IPS DF 6.9 (cell line): ENCODE measurements at regions not wholly inside any gene's neighbourhood (a gene's known extent, or its start where the extent isn't known, plus 50 kb on each side); places are given as distances from the start of the nearest gene placed in this dataset.

Experiments used
- DNase-seq: peaks from one replicate; pipeline ENCODE4 v3.0.0-alpha.2; 2013; ENCODE audit warnings: low read depth, low spot score
- H3K27ac ChIP-seq: one replicate; pipeline ENCODE4 v1.5.1; 2013; ENCODE audit warnings: low read length, control low read depth
- H3K27me3 ChIP-seq: 2 replicates; pipeline ENCODE4 v1.6.1; 2013; ENCODE audit warnings: mild to moderate bottlenecking, low read length; ENCODE audit not compliant: control insufficient read depth, insufficient read depth
- H3K36me3 ChIP-seq: 2 replicates; pipeline ENCODE4 v1.6.1; 2013; ENCODE audit warnings: low read length; ENCODE audit not compliant: control insufficient read depth, insufficient read depth
- H3K4me1 ChIP-seq: 2 replicates; pipeline ENCODE4 v1.6.1; 2013; ENCODE audit warnings: low read length; ENCODE audit not compliant: control insufficient read depth, insufficient read depth
- H3K4me3 ChIP-seq: 2 replicates; pipeline ENCODE4 v1.5.1; 2013; ENCODE audit warnings: mild to moderate bottlenecking, low read length
- H3K9me3 ChIP-seq: 2 replicates; pipeline ENCODE4 v1.6.1; 2013; ENCODE audit warnings: low read length, inconsistent platforms; ENCODE audit not compliant: control insufficient read depth, insufficient read depth
- WGBS: extraction: QIAGEN DNeasy Blood & Tissue Kit; methylation state at CpG from one replicate; pipeline ENCODE4 v1.1.7; 2013; ENCODE audit warnings: mixed read lengths, missing lambda C conversion rate; ENCODE audit not compliant: insufficient read length, insufficient coverage; 5-methylcytosine and 5-hydroxymethylcytosine counted together

- DNase-seq, result no peak
These were observed 227.4 kb downstream of the ALX1 start for GRCh38 chr12:85507456-85507855.

DNA sequence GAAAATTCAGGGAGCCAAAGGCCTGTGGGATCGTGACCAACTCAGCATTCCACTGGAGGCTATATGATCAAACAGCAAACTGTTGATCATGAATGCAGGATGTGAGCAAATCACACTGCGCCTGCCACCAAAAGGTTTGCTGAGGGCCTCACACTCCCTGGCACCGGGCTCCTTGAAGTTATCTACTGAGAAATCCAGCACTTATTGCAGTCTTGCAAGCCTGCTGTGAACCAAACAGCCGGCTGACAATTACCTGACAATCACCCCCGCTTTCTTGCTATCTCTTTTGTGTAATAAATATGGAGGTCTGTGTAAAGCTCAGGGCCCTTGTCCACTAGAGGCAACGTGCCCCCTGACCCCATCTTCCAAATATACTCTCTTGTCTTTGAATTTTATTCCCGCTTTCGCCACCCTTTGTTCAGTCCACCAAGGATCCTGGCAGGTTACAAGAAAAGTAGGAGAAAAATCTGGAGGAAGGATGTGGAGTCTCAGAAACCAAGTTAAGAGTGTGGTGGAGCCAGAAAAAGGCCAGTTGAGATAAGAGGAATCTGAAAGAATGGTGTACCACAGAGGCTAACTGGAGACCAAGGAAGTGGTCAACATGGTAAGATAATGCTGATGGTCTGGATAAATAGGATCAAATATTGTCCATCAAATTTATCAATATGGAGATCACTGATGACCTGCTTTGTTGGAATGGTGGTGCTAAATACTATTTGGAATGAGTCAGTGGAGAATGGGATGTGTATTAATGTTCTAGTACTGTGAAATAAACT, 229.2 kb downstream of the ALX1 start:
- DNase-seq, result no peak
- H3K36me3 ChIP-seq, result no peaks in the 10 kb centered on the region
- no peaks in the 10 kb centered on the region for H3K9me3 ChIP-seq
- no peak overlapping the region for H3K4me3 ChIP-seq
- no peak overlapping the region for H3K27ac ChIP-seq
- H3K4me1 ChIP-seq, result no peaks in the 10 kb centered on the region
- H3K27me3 ChIP-seq, result no peaks in the 10 kb centered on the region
- no CpG with 5 or more reads among the region's 8 CpGs for WGBS

More at GRCh38 chr12:85507456-85507855, 227.4 kb downstream of the ALX1 start:
- Histone ChIP-seq H3K36me3 (no peaks in the 10 kb centered on the region), H3K27ac (no peak overlapping the region), H3K4me1 (no peaks in the 10 kb centered on the region), H3K27me3 (no peaks in the 10 kb centered on the region), H3K9me3 (no peaks in the 10 kb centered on the region), H3K4me3 (no peak overlapping the region)

DNA sequence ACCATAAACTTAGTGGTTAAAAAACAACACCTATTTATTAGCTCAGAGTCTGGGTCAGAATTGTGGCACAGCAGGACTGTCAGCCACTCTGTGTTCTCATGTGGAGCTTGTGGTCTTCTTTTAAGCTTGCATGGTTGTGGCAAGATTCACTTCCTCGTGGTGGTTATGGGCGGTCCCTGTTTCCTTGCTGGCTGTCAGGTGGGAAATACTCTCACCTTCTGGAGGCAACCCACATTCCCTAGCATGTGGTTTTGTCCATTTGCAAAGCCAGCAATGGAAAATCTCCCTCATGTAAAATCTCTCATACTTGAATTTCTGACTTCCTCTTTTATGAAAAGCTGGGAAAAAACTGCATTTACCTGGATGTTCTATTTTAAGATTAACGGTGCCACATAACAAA, 229.8 kb downstream of the ALX1 start:
- Histone ChIP-seq H3K4me1 (no peaks in the 10 kb centered on the region), H3K9me3 (no peaks in the 10 kb centered on the region), H3K4me3 (no peak overlapping the region), H3K27ac (no peak overlapping the region), H3K27me3 (no peaks in the 10 kb centered on the region), H3K36me3 (no peaks in the 10 kb centered on the region)
- no peak for DNase-seq
- no CpG with 5 or more reads among the region's 3 CpGs for WGBS

- Histone ChIP-seq H3K27ac (no peak overlapping the region), H3K4me3 (no peak overlapping the region), H3K4me1 (no peaks in the 10 kb centered on the region), H3K27me3 (no peaks in the 10 kb centered on the region), H3K9me3 (no peaks in the 10 kb centered on the region), H3K36me3 (no peaks in the 10 kb centered on the region)
- no peak for DNase-seq
These were observed 236.0 kb downstream of the ALX1 start for GRCh38 chr12:85516039-85516438.

- Histone ChIP-seq H3K36me3 (no peaks in the 10 kb centered on the region), H3K4me1 (no peaks in the 10 kb centered on the region), H3K4me3 (no peak overlapping the region), H3K27me3 (no peaks in the 10 kb centered on the region), H3K27ac (no peak overlapping the region), H3K9me3 (no peaks in the 10 kb centered on the region)
- no peak for DNase-seq
- WGBS, result no CpG with 5 or more reads among the region's 3 CpGs
These were observed 236.8 kb downstream of the ALX1 start for GRCh38 chr12:85516667-85517325.

GRCh38 chr12:85519163-85519562, 239.1 kb downstream of the ALX1 start:
- no peaks in the 10 kb centered on the region for H3K27me3 ChIP-seq
- H3K4me1 ChIP-seq, result no peaks in the 10 kb centered on the region
- H3K4me3 ChIP-seq, result no peak overlapping the region
- DNase-seq, result no peak
- no CpG with 5 or more reads among the region's 3 CpGs for WGBS
- no peaks in the 10 kb centered on the region for H3K9me3 ChIP-seq
- no peak overlapping the region for H3K27ac ChIP-seq
- H3K36me3 ChIP-seq, result no peaks in the 10 kb centered on the region

DNA sequence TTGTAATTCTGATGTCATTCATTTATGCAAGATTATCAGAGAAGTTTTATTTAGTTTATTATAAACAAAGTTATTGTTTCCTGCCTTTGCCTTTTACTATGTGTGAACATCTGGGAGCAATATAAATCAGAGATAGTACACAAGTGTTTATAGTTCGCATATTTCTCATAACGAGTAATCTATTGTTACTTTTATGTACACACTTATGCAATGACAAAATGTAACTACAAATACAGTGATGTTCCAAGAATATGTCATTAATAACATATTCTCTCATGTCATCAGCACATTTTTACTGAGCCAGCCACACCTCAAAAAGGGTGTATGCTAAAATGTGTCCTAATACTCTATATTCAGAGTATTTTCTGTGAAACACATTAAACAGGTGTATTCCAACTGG, 243.2 kb downstream of the ALX1 start:
- H3K9me3 ChIP-seq, result no peaks in the 10 kb centered on the region
- no peaks in the 10 kb centered on the region for H3K36me3 ChIP-seq
- H3K4me1 ChIP-seq, result no peaks in the 10 kb centered on the region
- no peak overlapping the region for H3K27ac ChIP-seq
- WGBS, result no CpG with 5 or more reads among the region's 2 CpGs
- no peak overlapping the region for H3K4me3 ChIP-seq
- no peaks in the 10 kb centered on the region for H3K27me3 ChIP-seq
- DNase-seq, result no peak

GRCh38 chr12:85527192-85527591, 247.2 kb downstream of the ALX1 start:
- no peak overlapping the region for H3K27ac ChIP-seq
- WGBS, result no CpG with 5 or more reads among the region's 2 CpGs
- H3K27me3 ChIP-seq, result no peaks in the 10 kb centered on the region
- no peak for DNase-seq
- no peaks in the 10 kb centered on the region for H3K4me1 ChIP-seq
- H3K9me3 ChIP-seq, result no peaks in the 10 kb centered on the region
- no peaks in the 10 kb centered on the region for H3K36me3 ChIP-seq
- no peak overlapping the region for H3K4me3 ChIP-seq

- no peaks in the 10 kb centered on the region for H3K9me3 ChIP-seq
- H3K4me1 ChIP-seq, result no peaks in the 10 kb centered on the region
- no peak overlapping the region for H3K4me3 ChIP-seq
- DNase-seq, result no peak
- no peak overlapping the region for H3K27ac ChIP-seq
- WGBS, result no CpG with 5 or more reads among the region's 1 CpG
- no peaks in the 10 kb centered on the region for H3K36me3 ChIP-seq
- H3K27me3 ChIP-seq, result no peaks in the 10 kb centered on the region
These were observed 249.9 kb downstream of the ALX1 start for GRCh38 chr12:85529896-85530295.

DNA sequence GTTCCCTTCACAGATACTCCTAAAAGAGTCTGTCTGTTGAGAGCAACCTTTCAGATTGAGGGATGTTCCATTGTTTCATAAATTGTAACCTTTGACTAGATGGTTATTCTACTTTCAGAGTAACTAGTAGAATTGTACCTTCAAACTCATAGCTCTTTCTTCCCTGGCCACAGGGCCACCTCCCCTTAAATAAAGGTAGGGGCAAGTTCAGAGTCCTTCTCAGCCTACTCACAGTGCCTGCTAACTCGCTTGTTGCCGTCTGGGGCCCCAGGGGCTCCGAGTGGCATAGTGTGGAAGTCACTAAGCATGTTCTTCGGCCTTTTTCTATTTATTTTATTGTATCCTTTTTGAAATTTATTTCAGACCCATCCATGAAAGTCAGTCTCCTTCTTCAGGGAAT, 250.4 kb downstream of the ALX1 start:
- WGBS, result no CpG with 5 or more reads among the region's 4 CpGs
- H3K4me1 ChIP-seq, result no peaks in the 10 kb centered on the region
- H3K9me3 ChIP-seq, result no peaks in the 10 kb centered on the region
- no peak for DNase-seq
- no peak overlapping the region for H3K4me3 ChIP-seq
- no peaks in the 10 kb centered on the region for H3K27me3 ChIP-seq
- no peak overlapping the region for H3K27ac ChIP-seq
- H3K36me3 ChIP-seq, result no peaks in the 10 kb centered on the region

DNA sequence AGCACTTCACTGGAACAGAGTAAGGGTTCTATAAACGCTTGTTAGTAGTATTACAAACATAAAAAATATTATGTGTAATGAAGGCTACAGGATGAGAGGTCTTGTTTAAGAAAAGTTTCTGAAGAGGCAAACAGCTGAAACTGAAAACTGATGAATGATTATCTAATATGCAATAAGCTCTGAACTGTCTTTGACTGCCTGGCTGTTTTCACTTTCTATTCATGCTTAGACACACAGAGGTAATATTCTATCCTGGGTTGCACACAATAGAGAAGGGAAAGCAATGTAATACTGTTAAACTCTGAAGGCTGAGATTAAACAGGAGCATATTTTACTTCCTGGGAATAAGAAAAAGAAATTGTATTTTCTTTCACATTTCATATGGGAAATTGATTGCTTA, 251.3 kb downstream of the ALX1 start:
- Histone ChIP-seq H3K4me3 (no peak overlapping the region), H3K36me3 (no peaks in the 10 kb centered on the region), H3K27ac (no peak overlapping the region), H3K27me3 (no peaks in the 10 kb centered on the region), H3K4me1 (no peaks in the 10 kb centered on the region), H3K9me3 (no peaks in the 10 kb centered on the region)
- DNase-seq, result no peak
- WGBS, result no CpG with 5 or more reads among the region's 1 CpG
